ENCODE measurements at regions not wholly inside any gene's neighbourhood (a gene's known extent, or its start where the extent isn't known, plus 50 kb on each side); places are given as distances from the start of the nearest gene placed in this dataset.

DNA sequence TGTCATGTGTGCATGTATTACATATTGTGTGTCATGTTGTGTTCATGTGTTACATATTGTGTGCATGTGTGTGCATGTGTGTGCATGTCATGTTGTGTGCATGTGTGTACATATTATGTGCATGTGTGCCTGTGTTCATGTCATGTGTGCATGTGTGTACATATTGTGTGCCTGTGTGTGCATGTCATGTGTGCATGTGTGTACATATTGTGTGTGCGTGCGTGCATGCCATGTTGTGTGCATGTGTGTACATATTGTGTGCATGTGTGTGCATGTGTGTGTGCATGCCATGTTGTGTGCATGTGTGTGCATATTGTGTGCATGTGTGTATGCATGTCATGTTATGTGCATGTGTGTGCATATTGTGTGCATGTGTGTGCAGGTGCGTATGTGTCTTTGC is 267.1 kb downstream of the EIPR1 start:
- Histone ChIP-seq H2AFZ (no peak overlapping the region), H3K4me1 (replicated peaks; ENCODE audit: insufficient read depth) (no peaks in the 10 kb centered on the region), H3K9me2 (ENCODE audit: insufficient read depth) (no peaks in the 10 kb centered on the region), H3K4me2 (no peak overlapping the region), H3K9me3 (ENCODE audit: insufficient read depth, low read depth) (peaks cover 7% of the 10 kb centered on the region), H4K20me1 (ENCODE audit: insufficient read depth) (no peaks in the 10 kb centered on the region; the same call in 1 of the 2 replicates), H3F3A (ENCODE audit: insufficient read depth, low read depth) (peaks cover 10% of the 10 kb centered on the region), H3K4me3 (no peak overlapping the region), H3K79me2 (ENCODE audit: low read depth) (no peaks in the 10 kb centered on the region), H3K27me3 (ENCODE audit: insufficient read depth, low read depth) (peaks cover 91% of the 10 kb centered on the region), H3K36me3 (ENCODE audit: low read depth) (no peaks in the 10 kb centered on the region), H3K27ac (no peak overlapping the region)
- DNase-seq, result no peak
- ChIA-PET CTCF (no interaction called here), POLR2A (ENCODE audit: unreplicated experiment) (no interaction called here)
- no TSS peak for BruUV-seq (replicated peaks)
- no peak for TF ChIP-seq EZH2 (IDR thresholded peaks at IDR 0.05; ENCODE audit: low read depth)
- TF ChIP-seq, protein P1, sequence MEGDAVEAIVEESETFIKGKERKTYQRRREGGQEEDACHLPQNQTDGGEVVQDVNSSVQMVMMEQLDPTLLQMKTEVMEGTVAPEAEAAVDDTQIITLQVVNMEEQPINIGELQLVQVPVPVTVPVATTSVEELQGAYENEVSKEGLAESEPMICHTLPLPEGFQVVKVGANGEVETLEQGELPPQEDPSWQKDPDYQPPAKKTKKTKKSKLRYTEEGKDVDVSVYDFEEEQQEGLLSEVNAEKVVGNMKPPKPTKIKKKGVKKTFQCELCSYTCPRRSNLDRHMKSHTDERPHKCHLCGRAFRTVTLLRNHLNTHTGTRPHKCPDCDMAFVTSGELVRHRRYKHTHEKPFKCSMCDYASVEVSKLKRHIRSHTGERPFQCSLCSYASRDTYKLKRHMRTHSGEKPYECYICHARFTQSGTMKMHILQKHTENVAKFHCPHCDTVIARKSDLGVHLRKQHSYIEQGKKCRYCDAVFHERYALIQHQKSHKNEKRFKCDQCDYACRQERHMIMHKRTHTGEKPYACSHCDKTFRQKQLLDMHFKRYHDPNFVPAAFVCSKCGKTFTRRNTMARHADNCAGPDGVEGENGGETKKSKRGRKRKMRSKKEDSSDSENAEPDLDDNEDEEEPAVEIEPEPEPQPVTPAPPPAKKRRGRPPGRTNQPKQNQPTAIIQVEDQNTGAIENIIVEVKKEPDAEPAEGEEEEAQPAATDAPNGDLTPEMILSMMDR (conservative IDR thresholded peaks at IDR 0.05), result no peak
- intact Hi-C loops (cut with micrococcal nuclease; ENCODE audit: unreplicated experiment), result no loop called here

DNA sequence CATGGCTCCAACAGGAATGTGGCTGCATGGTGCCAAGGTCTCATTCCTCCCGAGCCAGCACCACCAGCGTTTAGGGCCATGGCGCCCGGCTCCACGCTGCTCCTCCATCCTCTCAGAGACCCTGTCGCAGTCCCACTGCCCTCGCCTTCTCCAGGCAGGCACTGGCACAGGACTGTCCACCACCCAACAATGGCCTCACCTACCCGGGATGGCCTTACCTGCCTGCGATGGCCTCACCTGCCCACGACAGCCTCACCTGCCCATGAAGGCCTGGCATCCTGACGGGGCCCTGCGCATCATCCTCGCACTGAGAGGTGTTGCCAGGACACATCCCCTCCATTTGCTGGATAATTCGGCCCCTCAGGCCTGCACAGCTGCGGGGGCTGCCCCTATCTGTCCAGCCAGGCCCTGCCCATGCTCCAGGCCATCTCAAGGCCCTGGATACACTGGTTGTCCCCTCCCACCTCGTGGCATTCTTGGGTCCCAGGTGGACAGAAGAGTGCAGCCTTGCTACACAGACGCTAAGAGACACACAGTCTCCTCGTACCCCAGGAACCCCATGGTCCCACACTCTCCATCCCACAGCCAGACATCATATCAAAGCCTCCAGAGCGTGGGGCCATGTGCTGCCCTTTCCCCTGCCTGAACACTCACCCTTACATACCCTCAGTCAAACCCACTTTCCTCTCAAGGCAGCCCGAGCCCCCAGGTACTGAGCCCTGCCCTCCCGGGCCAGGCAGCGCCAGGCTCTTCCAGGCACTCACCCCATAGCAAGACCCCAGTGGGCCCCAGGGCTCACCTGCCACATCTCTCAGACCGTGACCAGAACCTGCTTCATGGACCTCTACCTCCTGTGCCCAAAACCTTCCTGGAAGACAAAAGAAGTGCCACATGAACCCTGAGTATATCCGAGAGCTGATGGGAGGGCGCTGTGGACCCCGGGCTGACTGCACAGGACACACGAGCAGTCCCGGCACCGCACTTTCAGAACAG is 268.6 kb downstream of the EIPR1 start:
- no peak overlapping the region for H2AFZ ChIP-seq
- TF ChIP-seq EZH2 (IDR thresholded peaks at IDR 0.05; ENCODE audit: low read depth), result no peak
- TF ChIP-seq, protein P1 (conservative IDR thresholded peaks at IDR 0.05), result no peak

DNA sequence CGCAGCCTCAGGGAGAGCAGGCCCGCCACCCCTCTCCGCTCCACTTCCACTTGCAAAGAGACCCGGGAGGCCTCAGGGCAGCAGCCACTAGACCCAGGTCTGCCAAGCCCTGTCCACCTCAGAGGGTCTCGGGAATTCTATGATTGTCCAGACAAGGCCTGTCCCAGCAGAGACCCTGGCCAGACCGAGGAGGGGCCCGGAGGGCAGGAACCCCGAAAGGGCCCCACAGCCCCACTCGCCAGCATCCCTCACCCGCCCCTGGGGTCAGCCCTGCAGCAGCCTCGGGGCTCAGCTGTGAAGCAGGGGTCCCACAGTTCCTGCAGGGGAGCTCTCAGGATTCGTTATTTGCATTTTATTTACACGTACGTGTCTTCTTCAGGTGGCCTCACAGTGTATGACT is 269.5 kb downstream of the EIPR1 start:
- no peaks in the 10 kb centered on the region for H4K20me1 ChIP-seq (ENCODE audit: insufficient read depth)
- intact Hi-C loops (cut with micrococcal nuclease; ENCODE audit: unreplicated experiment), result no loop called here
- POLR2A ChIA-PET (ENCODE audit: unreplicated experiment), result no interaction called here

More for the DNA sequence above, 268.6 kb downstream of the EIPR1 start:
- H3K27ac ChIP-seq, result no peak overlapping the region
- H3F3A ChIP-seq (ENCODE audit: insufficient read depth, low read depth), result peaks cover 10% of the 10 kb centered on the region
- ChIA-PET CTCF (no interaction called here), POLR2A (ENCODE audit: unreplicated experiment) (no interaction called here)
- H4K20me1 ChIP-seq (ENCODE audit: insufficient read depth), result no peaks in the 10 kb centered on the region
- no peaks in the 10 kb centered on the region for H3K36me3 ChIP-seq (ENCODE audit: low read depth)
- H3K79me2 ChIP-seq (ENCODE audit: low read depth), result no peaks in the 10 kb centered on the region
- DNase-seq, result no peak
- H3K9me2 ChIP-seq (ENCODE audit: insufficient read depth), result no peaks in the 10 kb centered on the region
- H3K27me3 ChIP-seq (ENCODE audit: insufficient read depth, low read depth), result peaks cover 86% of the 10 kb centered on the region
- intact Hi-C loops (cut with micrococcal nuclease; ENCODE audit: unreplicated experiment), result no loop called here
- H3K4me2 ChIP-seq, result no peak overlapping the region
- no peak overlapping the region for H3K4me3 ChIP-seq
- H3K9me3 ChIP-seq (ENCODE audit: insufficient read depth, low read depth), result peaks cover 7% of the 10 kb centered on the region
- no peaks in the 10 kb centered on the region for H3K4me1 ChIP-seq (replicated peaks; ENCODE audit: insufficient read depth)
- no TSS peak for BruUV-seq (replicated peaks)

More for the DNA sequence above, 269.5 kb downstream of the EIPR1 start:
- DNase-seq, result no peak
- Histone ChIP-seq H3K36me3 (ENCODE audit: low read depth) (no peaks in the 10 kb centered on the region), H3K9me3 (ENCODE audit: insufficient read depth, low read depth) (peaks cover 7% of the 10 kb centered on the region), H3K79me2 (ENCODE audit: low read depth) (no peaks in the 10 kb centered on the region), H3K9me2 (ENCODE audit: insufficient read depth) (no peaks in the 10 kb centered on the region), H3K27me3 (ENCODE audit: insufficient read depth, low read depth) (peaks cover 86% of the 10 kb centered on the region), H3K4me1 (replicated peaks; ENCODE audit: insufficient read depth) (no peaks in the 10 kb centered on the region), H3F3A (ENCODE audit: insufficient read depth, low read depth) (peaks cover 10% of the 10 kb centered on the region), H3K27ac (no peak overlapping the region), H2AFZ (no peak overlapping the region), H3K4me2 (no peak overlapping the region), H3K4me3 (no peak overlapping the region)
- BruUV-seq (replicated peaks), result no TSS peak
- CTCF ChIA-PET, result no interaction called here
- no peak for TF ChIP-seq EZH2 (IDR thresholded peaks at IDR 0.05; ENCODE audit: low read depth)
- TF ChIP-seq, protein P1 (conservative IDR thresholded peaks at IDR 0.05), result no peak

Measured in PC-9 (cell line).